NB4 (cell line): ENCODE measurements at regions not wholly inside any gene's neighbourhood (a gene's known extent, or its start where the extent isn't known, plus 50 kb on each side); places are given as distances from the start of the nearest gene placed in this dataset.

ENCODE experiments used
- DNase-seq: peaks from one replicate; pipeline ENCODE4 v3.0.0; 2010; ENCODE audit warnings: low read depth
- H3K4me3 ChIP-seq: one replicate; pipeline ENCODE4 v1.5.1; 2011; ENCODE audit warnings: mild to moderate bottlenecking, low read depth, low read length, moderate library complexity
- CTCF ChIP-seq: IDR thresholded peaks from one replicate; pipeline ENCODE4 v1.5.1; 2012; ENCODE audit warnings: low read depth, low read length
- MYC ChIP-seq: IDR thresholded peaks from 2 replicates; pipeline ENCODE4 v1.6.1; 2011; ENCODE audit warnings: low read depth, low read length
- POLR2A ChIP-seq: IDR thresholded peaks from 2 replicates; pipeline ENCODE4 v1.6.1; 2011; ENCODE audit warnings: mild to moderate bottlenecking; ENCODE audit not compliant: insufficient read length; ENCODE audit errors: extremely low read depth
- TF ChIP-seq, protein P1 (sequence below): IDR thresholded peaks from 2 replicates; pipeline ENCODE4 v1.6.1; 2011; ENCODE audit warnings: low read depth, low read length

GRCh38 chr2:207478572-207478971, 51.2 kb upstream of the CREB1 start:
- TF ChIP-seq MYC (no peak), POLR2A (no peak), CTCF (no peak)
- TF ChIP-seq, protein P1, sequence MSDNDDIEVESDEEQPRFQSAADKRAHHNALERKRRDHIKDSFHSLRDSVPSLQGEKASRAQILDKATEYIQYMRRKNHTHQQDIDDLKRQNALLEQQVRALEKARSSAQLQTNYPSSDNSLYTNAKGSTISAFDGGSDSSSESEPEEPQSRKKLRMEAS, result no peak
- DNase-seq, result no peak
- H3K4me3 ChIP-seq, result no peak overlapping the region

DNA sequence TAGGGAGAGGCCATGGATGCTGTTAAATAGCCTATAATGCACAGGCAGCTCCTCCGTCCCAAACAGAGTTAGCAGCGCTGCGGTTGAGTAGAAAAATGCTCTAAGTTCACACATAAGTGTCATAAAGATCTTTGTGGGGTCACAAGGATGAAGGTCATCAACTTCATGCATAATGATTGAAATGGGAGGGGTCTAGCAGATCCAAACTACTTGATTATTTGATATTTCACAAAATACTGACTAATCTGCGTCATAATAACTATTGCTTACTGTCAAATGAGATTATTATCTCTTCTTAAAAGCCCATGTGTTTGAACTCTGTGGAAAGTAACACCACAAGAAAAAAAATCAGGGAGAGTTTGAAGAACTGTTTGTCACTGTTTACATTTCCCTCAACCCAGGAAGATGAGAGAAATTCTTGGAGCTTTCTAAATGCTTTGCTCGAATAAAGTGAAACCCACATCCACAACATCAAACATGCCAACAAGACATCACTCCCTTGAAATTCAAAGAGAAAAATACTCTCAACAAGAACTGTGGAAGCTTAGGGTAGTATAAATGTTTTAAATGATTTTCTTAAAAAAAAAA, 50.5 kb upstream of the CREB1 start:
- no peak overlapping the region for H3K4me3 ChIP-seq

More for the DNA sequence above, 50.5 kb upstream of the CREB1 start:
- DNase-seq, result no peak
- TF ChIP-seq, protein P1, result no peak
- TF ChIP-seq POLR2A (no peak), MYC (no peak), CTCF (no peak)
